ENCODE measurements at regions not wholly inside any gene's neighbourhood (a gene's known extent, or its start where the extent isn't known, plus 50 kb on each side); places are given as distances from the start of the nearest gene placed in this dataset.
A peak's percentile ranks its signal among the peaks of the same experiment; 100 is the strongest.

DNA sequence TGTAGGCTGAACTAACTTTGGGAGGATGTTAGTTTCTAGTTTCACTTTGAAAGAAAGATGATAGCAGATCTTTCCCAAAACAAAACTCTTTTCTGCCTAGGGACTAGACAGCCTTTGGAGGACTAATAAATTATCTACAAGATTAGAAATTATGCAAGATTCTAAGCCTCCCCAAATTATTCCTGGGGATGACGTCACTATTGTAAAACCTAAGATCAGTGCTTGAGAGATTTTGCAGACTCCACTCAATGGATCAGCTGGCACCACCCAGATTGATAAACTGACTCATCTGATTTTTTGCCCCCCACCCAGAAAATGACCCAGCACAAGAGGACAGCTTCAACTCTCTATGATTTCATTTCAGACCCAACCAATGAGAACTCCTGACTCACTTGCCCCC, 1057.9 kb upstream of the DIAPH2 start:
- Histone ChIP-seq H3K27me3 (ENCODE audit: control insufficient read depth in 1 of 2, insufficient read depth in 2 of 2, low read length in 2 of 2) (no peaks in the 10 kb centered on the region), H3K27ac (ENCODE audit: extremely low read length, insufficient read depth, low read length) (no peak overlapping the region), H3K79me2 (ENCODE audit: insufficient read depth, low read length) (no peaks in the 10 kb centered on the region), H3K4me2 (ENCODE audit: low read depth, low read length) (no peak overlapping the region), H4K20me1 (ENCODE audit: insufficient read depth, low read length) (no peaks in the 10 kb centered on the region), H3K9me3 (ENCODE audit: low read length) (peaks cover 7% of the 10 kb centered on the region; the same call in 1 of the 2 replicates), H3K36me3 (replicated peaks in 1 of 2; ENCODE audit: control insufficient read depth in 1 of 2, insufficient read depth in 2 of 2, low read length in 2 of 2) (no peaks in the 10 kb centered on the region), H3K4me1 (ENCODE audit: insufficient read depth, low read length) (no peaks in the 10 kb centered on the region), H3K4me3 (replicated peaks in 1 of 3; ENCODE audit: insufficient read depth in 1 of 3, low read depth in 2 of 3, low read length in 3 of 3) (no peak overlapping the region), H2AFZ (ENCODE audit: low read length) (no peak overlapping the region), H3K9ac (ENCODE audit: insufficient read depth, low read depth, low read length) (no peak overlapping the region)
- WGBS (ENCODE audit: low lambda C conversion rate) = no CpG with 5 or more reads among the region's 1 CpG
- intact Hi-C loops (cut with micrococcal nuclease; ENCODE audit: unreplicated experiment) = no loop called here
- in situ Hi-C loops (cut with HindIII; ENCODE audit: extremely low pct_ligation_motif_present, low pct_unique_long_range_greater_than_20kb) = no loop called here
- DNase-seq (ENCODE audit: low spot score) (no peak), ATAC-seq (no peak), FAIRE-seq (no peak)
- POLR2A ChIA-PET = no interaction called here
- TF ChIP-seq ZNF788 (CRISPR knock-in tag; IDR thresholded peaks at IDR 0.05; ENCODE audit: borderline replicate concordance) (no peak), CREB1 (IDR thresholded peaks at IDR 0.05) (peak; percentile 86), CREB1 (CRISPR knock-in tag; IDR thresholded peaks at IDR 0.05) (no peak), ZNF747 (CRISPR knock-in tag; IDR thresholded peaks at IDR 0.05; ENCODE audit: borderline replicate concordance) (no peak), ATF7 (IDR thresholded peaks at IDR 0.05) (peak; percentile 92), ATF7 (CRISPR knock-in tag; IDR thresholded peaks at IDR 0.05) (no peak), MTF2 (CRISPR knock-in tag; IDR thresholded peaks at IDR 0.05; ENCODE audit: borderline replicate concordance) (no peak), RXRB (CRISPR knock-in tag; IDR thresholded peaks at IDR 0.05; ENCODE audit: borderline replicate concordance) (no peak), ZNF274 (CRISPR knock-in tag; IDR thresholded peaks at IDR 0.05) (no peak)
- BruUV-seq (replicated peaks) = no TSS peak
- CTCF ChIA-PET (ENCODE audit: low intra/inter-chr PET ratio, low total read pairs) = no interaction called here

DNA sequence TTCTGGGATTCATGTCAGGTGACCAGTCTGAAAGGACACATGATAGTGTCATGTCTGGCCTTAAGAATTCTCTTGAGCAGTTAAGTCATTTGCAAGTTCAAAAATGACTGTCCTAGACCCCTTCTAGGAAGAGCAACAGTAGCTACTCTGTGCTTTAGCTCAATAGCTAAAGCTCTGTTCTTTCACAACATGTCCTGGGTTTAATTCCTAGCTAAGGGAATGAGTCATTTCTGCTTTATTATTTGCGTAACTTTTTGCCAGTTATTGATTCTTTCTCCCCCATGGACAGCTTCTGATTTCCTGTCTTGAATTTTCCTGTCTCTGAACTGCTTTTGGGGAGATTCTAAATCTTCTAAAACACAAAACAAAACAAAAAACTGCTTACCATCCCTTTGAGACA, 1055.8 kb upstream of the DIAPH2 start:
- intact Hi-C loops (cut with micrococcal nuclease; ENCODE audit: unreplicated experiment) (no loop called here), in situ Hi-C loops (cut with HindIII; ENCODE audit: extremely low pct_ligation_motif_present, low pct_unique_long_range_greater_than_20kb) (no loop called here)
- BruUV-seq (replicated peaks) = no TSS peak
- Histone ChIP-seq H3K4me3 (replicated peaks in 1 of 3; ENCODE audit: insufficient read depth in 1 of 3, low read depth in 2 of 3, low read length in 3 of 3) (no peak overlapping the region), H3K4me1 (ENCODE audit: insufficient read depth, low read length) (no peaks in the 10 kb centered on the region), H3K36me3 (replicated peaks in 1 of 2; ENCODE audit: control insufficient read depth in 1 of 2, insufficient read depth in 2 of 2, low read length in 2 of 2) (no peaks in the 10 kb centered on the region), H3K27ac (ENCODE audit: extremely low read length, insufficient read depth, low read length) (no peak overlapping the region), H3K79me2 (ENCODE audit: insufficient read depth, low read length) (no peaks in the 10 kb centered on the region), H3K27me3 (ENCODE audit: control insufficient read depth in 1 of 2, insufficient read depth in 2 of 2, low read length in 2 of 2) (no peaks in the 10 kb centered on the region), H4K20me1 (ENCODE audit: insufficient read depth, low read length) (no peaks in the 10 kb centered on the region), H2AFZ (ENCODE audit: low read length) (no peak overlapping the region), H3K4me2 (ENCODE audit: low read depth, low read length) (no peak overlapping the region), H3K9me3 (ENCODE audit: low read length) (peaks cover 7% of the 10 kb centered on the region; the same call in 1 of the 2 replicates), H3K9ac (ENCODE audit: insufficient read depth, low read depth, low read length) (no peak overlapping the region)
- ChIA-PET CTCF (ENCODE audit: low intra/inter-chr PET ratio, low total read pairs) (no interaction called here), POLR2A (no interaction called here)
- FAIRE-seq (no peak), ATAC-seq (no peak), DNase-seq (ENCODE audit: low spot score) (no peak)
- WGBS (ENCODE audit: low lambda C conversion rate) = 15% methylated on average over 1 of the region's 1 CpG
- TF ChIP-seq RBM39 (IDR thresholded peaks at IDR 0.05; ENCODE audit: low read depth, low read length, poor library complexity, severe bottlenecking) = no peak
- no peak for TF ChIP-seq GATAD1 (CRISPR knock-in tag; IDR thresholded peaks at IDR 0.05)
- TF ChIP-seq, protein P1, sequence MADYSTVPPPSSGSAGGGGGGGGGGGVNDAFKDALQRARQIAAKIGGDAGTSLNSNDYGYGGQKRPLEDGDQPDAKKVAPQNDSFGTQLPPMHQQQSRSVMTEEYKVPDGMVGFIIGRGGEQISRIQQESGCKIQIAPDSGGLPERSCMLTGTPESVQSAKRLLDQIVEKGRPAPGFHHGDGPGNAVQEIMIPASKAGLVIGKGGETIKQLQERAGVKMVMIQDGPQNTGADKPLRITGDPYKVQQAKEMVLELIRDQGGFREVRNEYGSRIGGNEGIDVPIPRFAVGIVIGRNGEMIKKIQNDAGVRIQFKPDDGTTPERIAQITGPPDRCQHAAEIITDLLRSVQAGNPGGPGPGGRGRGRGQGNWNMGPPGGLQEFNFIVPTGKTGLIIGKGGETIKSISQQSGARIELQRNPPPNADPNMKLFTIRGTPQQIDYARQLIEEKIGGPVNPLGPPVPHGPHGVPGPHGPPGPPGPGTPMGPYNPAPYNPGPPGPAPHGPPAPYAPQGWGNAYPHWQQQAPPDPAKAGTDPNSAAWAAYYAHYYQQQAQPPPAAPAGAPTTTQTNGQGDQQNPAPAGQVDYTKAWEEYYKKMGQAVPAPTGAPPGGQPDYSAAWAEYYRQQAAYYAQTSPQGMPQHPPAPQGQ (CRISPR knock-in tag; IDR thresholded peaks at IDR 0.05; ENCODE audit: borderline replicate concordance) = no peak
- no peak for TF ChIP-seq CCDC6 (CRISPR knock-in tag; IDR thresholded peaks at IDR 0.05)
- TF ChIP-seq HNRNPH1 (optimal IDR thresholded peaks at IDR 0.05; ENCODE audit: low read depth, low read length) = no peak
- TF ChIP-seq ZNF530 (CRISPR knock-in tag; IDR thresholded peaks at IDR 0.05; ENCODE audit: low read depth) = no peak
- TF ChIP-seq, protein P2, sequence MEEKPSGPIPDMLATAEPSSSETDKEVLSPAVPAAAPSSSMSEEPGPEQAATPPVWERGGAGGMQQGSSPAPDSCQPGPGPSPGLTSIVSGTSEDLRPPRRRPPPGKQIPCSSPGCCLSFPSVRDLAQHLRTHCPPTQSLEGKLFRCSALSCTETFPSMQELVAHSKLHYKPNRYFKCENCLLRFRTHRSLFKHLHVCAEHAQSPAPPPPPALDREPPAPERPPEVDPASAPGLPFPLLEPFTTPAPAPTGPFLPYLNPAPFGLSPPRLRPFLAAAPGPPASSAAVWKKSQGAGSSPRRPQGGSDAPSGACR (CRISPR knock-in tag; IDR thresholded peaks at IDR 0.05) = no peak
- no peak for TF ChIP-seq ZNF839 (CRISPR knock-in tag; IDR thresholded peaks at IDR 0.05; ENCODE audit: borderline replicate concordance)
- TF ChIP-seq ZFP1 (CRISPR knock-in tag; IDR thresholded peaks at IDR 0.05) = no peak
- no peak for TF ChIP-seq ZNF225 (CRISPR knock-in tag; IDR thresholded peaks at IDR 0.05)
- TF ChIP-seq BCL6 (CRISPR knock-in tag; IDR thresholded peaks at IDR 0.05) = no peak

All from HepG2 (cell line).